ENCODE measurements at regions not wholly inside any gene's neighbourhood (a gene's known extent, or its start where the extent isn't known, plus 50 kb on each side); places are given as distances from the start of the nearest gene placed in this dataset.
"Not testable (repeated sequence)": the region's sequence is repeated elsewhere in the genome, so short reads cannot be mapped to it uniquely, and the experiment has no call there.

- DNase-seq: no peak
Measured at GRCh38 chr6:144360401-144360800, 75.3 kb downstream of the UTRN start.

GRCh38 chr6:144361016-144361415 is 75.9 kb downstream of the UTRN start:
- DNase-seq: no peak

GRCh38 chr6:144362042-144363018 is 77.2 kb downstream of the UTRN start:
- no peak for DNase-seq

GRCh38 chr6:144364208-144364720 is 79.1 kb downstream of the UTRN start:
- no peak for DNase-seq

GRCh38 chr6:144364782-144365181 is 79.6 kb downstream of the UTRN start:
- DNase-seq: no peak

- no peak for DNase-seq
Measured at GRCh38 chr6:144365271-144365670, 80.1 kb downstream of the UTRN start.

- DNase-seq: not testable (repeated sequence)
Measured at GRCh38 chr6:144369696-144370095, 84.6 kb downstream of the UTRN start.

- DNase-seq: no peak
Measured at GRCh38 chr6:144372116-144372515, 87.0 kb downstream of the UTRN start.

GRCh38 chr6:144372611-144373594 is 87.8 kb downstream of the UTRN start:
- no peak for DNase-seq

- not testable (repeated sequence) for DNase-seq
Measured at GRCh38 chr6:144374525-144374924, 89.4 kb downstream of the UTRN start.

GRCh38 chr6:144377586-144378210 is 92.6 kb downstream of the UTRN start:
- DNase-seq: no peak

- DNase-seq: no peak
Measured at GRCh38 chr6:144378437-144378836, 93.3 kb downstream of the UTRN start.

GRCh38 chr6:144379356-144379755 is 94.2 kb downstream of the UTRN start:
- no peak for DNase-seq

GRCh38 chr6:144381499-144381898 is 96.4 kb downstream of the UTRN start:
- not testable (repeated sequence) for DNase-seq

- no peak for DNase-seq
Measured at GRCh38 chr6:144383336-144383735, 98.2 kb downstream of the UTRN start.

GRCh38 chr6:144384427-144384826 is 99.3 kb downstream of the UTRN start:
- no peak for DNase-seq

- DNase-seq: not testable (repeated sequence)
Measured at GRCh38 chr6:144389474-144389873, 104.3 kb downstream of the UTRN start.

GRCh38 chr6:144390202-144390601 is 105.1 kb downstream of the UTRN start:
- DNase-seq: no peak

GRCh38 chr6:144390886-144391285 is 105.8 kb downstream of the UTRN start:
- DNase-seq: no peak

GRCh38 chr6:144392536-144392935 is 107.4 kb downstream of the UTRN start:
- no peak for DNase-seq

- no peak for DNase-seq
Measured at GRCh38 chr6:144394210-144394609, 109.1 kb downstream of the UTRN start.

GRCh38 chr6:144395014-144395413 is 109.9 kb downstream of the UTRN start:
- DNase-seq: no peak

All from hindlimb muscle (tissue), 1 donor.